Natural killer cell (primary cell): ENCODE measurements at regions not wholly inside any gene's neighbourhood (a gene's known extent, or its start where the extent isn't known, plus 50 kb on each side); places are given as distances from the start of the nearest gene placed in this dataset.

Experiments used
- ATAC-seq, 3 donors: fragments of 150-1000 bp in 2 of 3; fragments of 200-7000 bp in 1 of 3; cut with Tn5 transposase; 1 replicate in 1 of 3; 2 replicates in 2 of 3; pipeline ENCODE4 v1.10.0; 2021; ENCODE audit warnings: mild to moderate bottlenecking in 2 of 3, moderate library complexity in 2 of 3
- DNase-seq, 2 donors: peaks; one replicate each; pipeline versions ENCODE4 v3.0.0 to v3.0.0-alpha.2; 2013 to 2021; ENCODE audit warnings: mixed read lengths in 1 of 2
- H3K27ac ChIP-seq: one replicate; pipeline ENCODE4 v1.5.1; 2013; ENCODE audit warnings: mild to moderate bottlenecking, low read length
- H3K27me3 ChIP-seq: one replicate; pipeline ENCODE4 v1.6.1; 2013; ENCODE audit warnings: low read length; ENCODE audit not compliant: control insufficient read depth, insufficient read depth
- H3K36me3 ChIP-seq: one replicate; pipeline ENCODE4 v1.6.1; 2013; ENCODE audit warnings: low read length; ENCODE audit not compliant: control insufficient read depth, insufficient read depth
- H3K4me1 ChIP-seq: one replicate; pipeline ENCODE4 v1.6.1; 2013; ENCODE audit warnings: low read length; ENCODE audit not compliant: control insufficient read depth, insufficient read depth
- H3K4me3 ChIP-seq: one replicate; pipeline ENCODE4 v1.5.1; 2013; ENCODE audit warnings: low read length
- H3K9me3 ChIP-seq: one replicate; pipeline ENCODE4 v1.6.1; 2013; ENCODE audit warnings: low read length; ENCODE audit not compliant: control insufficient read depth, insufficient read depth
- H3K27ac Mint-ChIP-seq, 2 donors: one replicate each; pipeline ENCODE4 v1.8.0; 2022; ENCODE audit warnings: mild to moderate bottlenecking in 2 of 2, mixed read lengths in 2 of 2, moderate library complexity in 1 of 2
- H3K27me3 Mint-ChIP-seq, 2 donors: one replicate each; pipeline ENCODE4 v1.8.0; 2022; ENCODE audit warnings: low read depth in 2 of 2, mixed read lengths in 2 of 2
- H3K36me3 Mint-ChIP-seq: one replicate; pipeline ENCODE4 v1.8.0; 2022; ENCODE audit warnings: mixed read lengths
- H3K4me1 Mint-ChIP-seq, 2 donors: one replicate each; pipeline ENCODE4 v1.8.0; 2022; ENCODE audit warnings: mixed read lengths in 2 of 2
- H3K4me3 Mint-ChIP-seq: one replicate; pipeline ENCODE4 v1.8.0; 2022; ENCODE audit warnings: mild to moderate bottlenecking, moderate library complexity, mixed read lengths
- H3K9me3 Mint-ChIP-seq, 2 donors: one replicate each; pipeline ENCODE4 v1.8.0; 2022; ENCODE audit warnings: mixed read lengths in 2 of 2
- CTCF ChIP-seq: fragments of 200-600 bp; IDR thresholded peaks from one replicate; pipeline ENCODE4 v1.8.0; 2022; ENCODE audit warnings: antibody characterized with exemption
- WGBS: methylation state at CpG from one replicate; pipeline ENCODE4 v1.1.7; 2013; ENCODE audit warnings: missing lambda C conversion rate; ENCODE audit not compliant: insufficient coverage; 5-methylcytosine and 5-hydroxymethylcytosine counted together
- intact Hi-C: fragments of 100-400 bp; cut with micrococcal nuclease; formaldehyde crosslinking; loops from one replicate; pipeline ENCODE4 v1.14.2; 2022

GRCh38 chr21:19031953-19032352 lies 628.4 kb upstream of the TMPRSS15 start:
- Histone ChIP-seq H3K36me3 (no peaks in the 10 kb centered on the region), H3K4me1 (no peaks in the 10 kb centered on the region), H3K9me3 (no peaks in the 10 kb centered on the region), H3K4me3 (no peak overlapping the region), H3K27ac (no peak overlapping the region), H3K27me3 (no peaks in the 10 kb centered on the region)
- Mint-ChIP-seq H3K27me3 (no peaks in the 10 kb centered on the region), H3K4me1 (no peaks in the 10 kb centered on the region), H3K27ac (no peak overlapping the region), H3K36me3 (no peaks in the 10 kb centered on the region), H3K9me3 (peaks cover 15 to 37% of the 10 kb centered on the region in 2 donors), H3K4me3 (no peak overlapping the region)
- DNase-seq (no peak), ATAC-seq (no peak)
- intact Hi-C loops: no loop called here
- no peak for TF ChIP-seq CTCF
- 89% methylated on average over 1 of the region's 1 CpG for whole genome bisulfite sequencing

GRCh38 chr21:19034041-19034440 lies 630.5 kb upstream of the TMPRSS15 start:
- intact Hi-C loops: no loop called here
- Histone ChIP-seq H3K4me1 (no peaks in the 10 kb centered on the region), H3K9me3 (peaks cover 4% of the 10 kb centered on the region), H3K27ac (no peak overlapping the region), H3K4me3 (no peak overlapping the region), H3K36me3 (no peaks in the 10 kb centered on the region), H3K27me3 (no peaks in the 10 kb centered on the region)
- WGBS: 100% methylated on average over 3 of the region's 4 CpGs
- Mint-ChIP-seq H3K36me3 (no peaks in the 10 kb centered on the region), H3K4me3 (no peak overlapping the region), H3K27me3 (no peaks in the 10 kb centered on the region), H3K27ac (no peak overlapping the region), H3K9me3 (peaks cover 13 to 39% of the 10 kb centered on the region in 2 donors), H3K4me1 (no peaks in the 10 kb centered on the region)
- no peak for DNase-seq
- no peak for TF ChIP-seq CTCF
- no peak for ATAC-seq

- intact Hi-C loops: no loop called here
- Mint-ChIP-seq H3K27ac (no peak overlapping the region), H3K4me3 (no peak overlapping the region), H3K36me3 (no peaks in the 10 kb centered on the region), H3K27me3 (no peaks in the 10 kb centered on the region), H3K9me3 (peaks cover 11 to 35% of the 10 kb centered on the region in 2 donors), H3K4me1 (no peaks in the 10 kb centered on the region)
- TF ChIP-seq CTCF: no peak
- Histone ChIP-seq H3K9me3 (peaks cover 4% of the 10 kb centered on the region), H3K4me3 (no peak overlapping the region), H3K27ac (no peak overlapping the region), H3K36me3 (no peaks in the 10 kb centered on the region), H3K27me3 (no peaks in the 10 kb centered on the region), H3K4me1 (no peaks in the 10 kb centered on the region)
- ATAC-seq (no peak), DNase-seq (no peak)
- 97% methylated on average over 1 of the region's 2 CpGs for WGBS
These were observed 631.0 kb upstream of the TMPRSS15 start for GRCh38 chr21:19034560-19034959.

GRCh38 chr21:19045876-19046275 lies 642.3 kb upstream of the TMPRSS15 start:
- H3K27me3 Mint-ChIP-seq: no peaks in the 10 kb centered on the region
- no peak overlapping the region for H3K4me3 Mint-ChIP-seq
- H3K4me3 ChIP-seq: no peak overlapping the region

More at GRCh38 chr21:19045876-19046275, 642.3 kb upstream of the TMPRSS15 start:
- H3K27ac Mint-ChIP-seq: no peak overlapping the region
- Histone ChIP-seq H3K27me3 (no peaks in the 10 kb centered on the region), H3K4me1 (no peaks in the 10 kb centered on the region), H3K36me3 (no peaks in the 10 kb centered on the region), H3K9me3 (no peaks in the 10 kb centered on the region), H3K27ac (no peak overlapping the region)
- no peak for TF ChIP-seq CTCF
- peaks cover 9 to 28% of the 10 kb centered on the region in 2 donors for H3K9me3 Mint-ChIP-seq
- ATAC-seq (no peak), DNase-seq (no peak)
- peaks cover 10% of the 10 kb centered on the region for H3K36me3 Mint-ChIP-seq
- intact Hi-C loops: no loop called here
- H3K4me1 Mint-ChIP-seq: no peaks in the 10 kb centered on the region
- 71% methylated on average over 2 of the region's 2 CpGs for WGBS
